SK-N-MC (cell line): ENCODE measurements at regions not wholly inside any gene's neighbourhood (a gene's known extent, or its start where the extent isn't known, plus 50 kb on each side); places are given as distances from the start of the nearest gene placed in this dataset.

Experiments used
- DNase-seq: peaks from one replicate; pipeline ENCODE4 v3.0.0-alpha.2; 2011; ENCODE audit warnings: low read depth, low spot score
- H3K27ac ChIP-seq: fragments of 200-600 bp; sonication (generic); 2 replicates; pipeline ENCODE4 v1.5.1; 2016; ENCODE audit warnings: mixed run types
- H3K36me3 ChIP-seq: fragments of 200-600 bp; sonication (generic); 2 replicates; pipeline ENCODE4 v1.6.1; 2017; ENCODE audit warnings: antibody characterized with exemption, low read length, mixed read lengths; ENCODE audit not compliant: insufficient read depth
- H3K4me3 ChIP-seq: fragments of 200-600 bp; sonication (generic); 2 replicates; pipeline ENCODE4 v1.5.1; 2016
- H3K9ac ChIP-seq: fragments of 200-600 bp; sonication (generic); 2 replicates; pipeline ENCODE4 v1.8.0; 2017; ENCODE audit warnings: mixed run types, mixed read lengths; ENCODE audit not compliant: insufficient read length
- H3K9me3 ChIP-seq: fragments of 200-600 bp; sonication (generic); 2 replicates; pipeline ENCODE4 v1.6.1; 2017; ENCODE audit warnings: low read depth, mild to moderate bottlenecking, antibody characterized with exemption, low read length, moderate library complexity, mixed read lengths
- EZH2 ChIP-seq: fragments of 200-600 bp; sonication (generic); IDR thresholded peaks from one replicate; pipeline ENCODE4 v1.6.1; 2017; ENCODE audit warnings: antibody characterized with exemption
- FOXP2 ChIP-seq: optimal IDR thresholded peaks from 2 replicates; pipeline ENCODE3; 2011; ENCODE audit warnings: mild to moderate bottlenecking, moderate library complexity; ENCODE audit not compliant: insufficient read depth; ENCODE audit errors: extremely low read length, control extremely low read depth
- POLR2AphosphoS5 ChIP-seq: IDR thresholded peaks from 2 replicates; pipeline ENCODE4 v1.6.1; 2012; ENCODE audit warnings: mild to moderate bottlenecking, low read depth, low read length, borderline replicate concordance

DNA sequence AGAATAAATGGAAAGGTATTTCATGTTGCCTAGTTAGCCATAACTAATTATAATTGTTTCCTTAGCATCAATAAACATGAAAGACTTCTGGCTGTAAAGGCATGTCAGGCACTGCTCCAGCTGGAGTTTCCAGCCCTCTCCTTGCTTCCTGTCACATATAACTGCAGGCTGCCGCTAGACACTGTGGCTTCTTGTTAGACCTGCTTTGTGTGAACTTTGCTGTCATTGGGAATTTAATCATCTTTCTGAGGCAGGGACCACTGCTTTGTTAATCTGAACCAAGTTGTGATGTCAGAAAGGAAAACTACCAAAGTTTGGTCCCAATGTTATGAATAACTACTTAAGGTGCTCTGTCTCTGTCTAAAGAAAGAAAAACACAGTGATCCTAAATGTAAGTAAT lies 90.3 kb upstream of the DUSP10 start:
- H3K36me3 ChIP-seq: no peaks in the 10 kb centered on the region
- no peak overlapping the region for H3K27ac ChIP-seq
- no peak for DNase-seq
- TF ChIP-seq EZH2 (no peak), POLR2AphosphoS5 (no peak), FOXP2 (no peak)
- no peak overlapping the region for H3K9ac ChIP-seq
- no peaks in the 10 kb centered on the region for H3K9me3 ChIP-seq
- no peak overlapping the region for H3K4me3 ChIP-seq

DNA sequence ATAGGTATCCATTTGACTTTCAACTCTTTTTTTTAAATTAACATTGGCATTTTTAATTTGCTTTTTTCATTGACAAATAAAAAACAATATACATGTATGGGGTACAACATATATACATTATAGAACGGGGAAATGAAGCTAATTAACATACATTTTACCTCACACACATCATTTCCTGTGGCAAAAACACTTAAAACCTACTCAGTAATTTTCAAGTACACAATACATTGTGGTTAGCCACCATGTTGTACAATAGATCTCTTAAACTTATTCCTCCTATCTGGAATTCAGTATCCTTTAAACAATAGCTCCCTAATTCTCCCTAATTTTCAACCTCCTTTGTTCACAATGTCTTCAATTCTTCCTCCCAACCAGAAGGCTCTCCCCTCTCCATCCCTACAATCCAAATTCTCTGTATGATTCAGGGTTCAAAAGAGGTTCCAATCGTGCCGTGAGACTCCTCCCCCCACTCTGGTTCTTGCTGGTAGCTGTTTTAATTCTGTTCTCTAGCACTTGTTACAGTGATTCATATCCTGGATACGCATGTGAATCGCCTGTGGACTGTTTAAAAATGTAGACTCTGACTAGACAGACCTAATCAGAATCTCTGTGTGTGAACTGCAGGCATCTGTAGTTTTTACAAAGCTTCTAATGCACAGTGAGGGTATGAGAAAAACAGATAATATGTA lies 87.6 kb upstream of the DUSP10 start:
- no peak for DNase-seq
- Histone ChIP-seq H3K9ac (no peak overlapping the region), H3K4me3 (no peak overlapping the region), H3K27ac (no peak overlapping the region), H3K9me3 (no peaks in the 10 kb centered on the region), H3K36me3 (no peaks in the 10 kb centered on the region)
- no peak for TF ChIP-seq FOXP2
- TF ChIP-seq POLR2AphosphoS5: no peak
- no peak for TF ChIP-seq EZH2

DNA sequence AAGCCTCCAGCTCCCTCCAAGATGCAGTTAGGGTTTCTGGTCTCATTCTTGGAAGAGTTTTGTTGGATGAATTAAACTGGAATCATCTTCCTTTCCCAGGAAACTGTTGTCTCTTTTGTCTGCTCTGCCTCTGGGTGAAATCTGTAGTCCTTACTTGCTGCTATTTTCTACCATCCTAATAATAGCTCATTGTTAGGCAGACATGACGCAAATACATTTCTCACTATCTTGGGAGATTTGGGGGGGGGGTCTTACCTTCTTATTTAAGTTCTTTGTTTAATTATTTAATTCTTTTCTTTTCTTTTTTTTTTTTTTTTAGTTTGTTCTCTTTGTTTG lies 85.4 kb upstream of the DUSP10 start:
- no peak for DNase-seq
- Histone ChIP-seq H3K36me3 (no peaks in the 10 kb centered on the region), H3K9ac (no peak overlapping the region), H3K9me3 (no peaks in the 10 kb centered on the region), H3K4me3 (no peak overlapping the region), H3K27ac (no peak overlapping the region)
- TF ChIP-seq FOXP2 (no peak), EZH2 (no peak), POLR2AphosphoS5 (no peak)

GRCh38 chr1:221824909-221825308 lies 83.0 kb upstream of the DUSP10 start:
- H3K36me3 ChIP-seq: no peaks in the 10 kb centered on the region
- DNase-seq: no peak
- no peaks in the 10 kb centered on the region for H3K9me3 ChIP-seq
- no peak overlapping the region for H3K4me3 ChIP-seq
- no peak overlapping the region for H3K27ac ChIP-seq
- H3K9ac ChIP-seq: no peak overlapping the region
- TF ChIP-seq FOXP2 (no peak), POLR2AphosphoS5 (no peak)

DNA sequence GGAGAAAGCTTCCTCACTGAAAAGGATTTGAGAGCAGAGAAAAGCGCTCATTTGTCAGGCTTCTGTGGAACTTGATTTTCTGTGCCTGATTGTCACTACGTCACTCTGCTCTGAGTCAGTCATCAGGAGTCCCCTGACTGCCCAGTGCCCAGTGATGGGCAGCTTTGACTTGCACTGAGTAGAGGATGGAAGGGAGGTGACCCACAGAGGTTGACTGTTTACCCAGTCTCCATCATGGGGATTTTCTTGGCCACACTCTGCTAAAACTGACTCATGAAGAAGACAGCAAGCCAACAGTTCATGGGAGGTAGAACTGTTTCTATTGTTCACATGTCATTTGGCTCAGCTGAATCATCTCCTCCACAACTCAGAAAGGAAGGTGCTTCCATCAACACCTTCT lies 82.1 kb upstream of the DUSP10 start:
- Histone ChIP-seq H3K27ac (no peak overlapping the region), H3K9ac (no peak overlapping the region), H3K4me3 (no peak overlapping the region), H3K36me3 (no peaks in the 10 kb centered on the region), H3K9me3 (no peaks in the 10 kb centered on the region)
- DNase-seq: no peak
- TF ChIP-seq EZH2 (no peak), FOXP2 (no peak), POLR2AphosphoS5 (no peak)

- Histone ChIP-seq H3K9me3 (no peaks in the 10 kb centered on the region), H3K27ac (no peak overlapping the region), H3K4me3 (no peak overlapping the region), H3K9ac (no peak overlapping the region), H3K36me3 (no peaks in the 10 kb centered on the region)
- DNase-seq: no peak
- TF ChIP-seq EZH2: no peak
- no peak for TF ChIP-seq FOXP2
- TF ChIP-seq POLR2AphosphoS5: no peak
Measured at GRCh38 chr1:221823561-221823960, 81.7 kb upstream of the DUSP10 start.

DNA sequence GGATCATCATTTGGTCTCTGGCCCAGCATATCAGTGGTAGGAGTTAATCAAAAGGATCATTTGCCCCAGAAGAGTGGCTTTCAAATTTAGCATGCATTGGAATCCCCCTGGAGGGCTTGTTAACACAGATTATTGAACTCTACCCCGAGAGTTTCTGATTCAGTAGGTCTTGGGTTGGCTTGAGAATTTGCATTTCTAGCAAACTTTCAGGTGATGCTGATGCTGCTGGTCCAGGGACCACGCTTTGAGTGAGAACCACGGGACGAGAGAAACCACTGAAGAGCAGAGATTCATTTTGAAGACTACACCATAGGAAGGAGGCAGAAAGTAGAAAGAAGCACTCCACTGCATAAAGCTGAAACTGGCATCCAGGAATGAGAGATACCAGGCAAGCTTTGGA lies 81.3 kb upstream of the DUSP10 start:
- Histone ChIP-seq H3K9ac (no peak overlapping the region), H3K27ac (no peak overlapping the region), H3K36me3 (no peaks in the 10 kb centered on the region), H3K4me3 (no peak overlapping the region), H3K9me3 (no peaks in the 10 kb centered on the region)
- TF ChIP-seq POLR2AphosphoS5: no peak
- TF ChIP-seq FOXP2: no peak
- TF ChIP-seq EZH2: no peak
- DNase-seq: no peak

DNA sequence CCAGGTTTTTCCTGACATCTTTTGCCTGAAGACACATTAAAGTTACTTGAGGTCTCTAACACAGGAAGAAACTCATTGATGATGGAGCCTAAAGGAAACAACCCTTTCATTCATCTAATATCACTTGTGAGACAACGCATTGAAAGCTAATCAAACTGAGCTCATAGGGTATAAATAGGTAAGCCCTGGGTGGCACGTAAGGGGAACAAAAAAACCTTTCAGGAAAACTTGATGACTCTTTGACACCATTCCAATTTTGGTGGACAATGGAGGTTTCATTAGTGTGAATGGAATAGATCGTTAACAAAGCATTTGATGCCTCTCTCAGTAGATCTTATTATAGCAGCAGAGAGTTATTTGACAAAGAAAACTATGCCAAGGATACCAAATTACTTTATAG lies 80.7 kb upstream of the DUSP10 start:
- no peak overlapping the region for H3K4me3 ChIP-seq
- no peak overlapping the region for H3K27ac ChIP-seq

GRCh38 chr1:221816899-221817298 lies 75.0 kb upstream of the DUSP10 start:
- H3K27ac ChIP-seq: no peak overlapping the region
- H3K9ac ChIP-seq: no peak overlapping the region
- no peak overlapping the region for H3K4me3 ChIP-seq
- no peaks in the 10 kb centered on the region for H3K9me3 ChIP-seq
- no peaks in the 10 kb centered on the region for H3K36me3 ChIP-seq
- no peak for DNase-seq
- TF ChIP-seq FOXP2 (no peak), POLR2AphosphoS5 (no peak), EZH2 (no peak)

More for the DNA sequence above, 80.7 kb upstream of the DUSP10 start:
- TF ChIP-seq EZH2 (no peak), POLR2AphosphoS5 (no peak), FOXP2 (no peak)
- no peaks in the 10 kb centered on the region for H3K9me3 ChIP-seq
- no peaks in the 10 kb centered on the region for H3K36me3 ChIP-seq
- no peak for DNase-seq
- no peak overlapping the region for H3K9ac ChIP-seq
